Stomach (tissue), 4 donors: ENCODE measurements at regions not wholly inside any gene's neighbourhood (a gene's known extent, or its start where the extent isn't known, plus 50 kb on each side); places are given as distances from the start of the nearest gene placed in this dataset.
"Not testable (repeated sequence)": the region's sequence is repeated elsewhere in the genome, so short reads cannot be mapped to it uniquely, and the experiment has no call there.

ENCODE experiments used
- CTCF ChIP-seq, 7 experiments: fragments of 450-650 bp in 4 of 7; fragments of 200-600 bp in 3 of 7; sonication (generic) in 3 of 7; IDR thresholded peaks; one replicate each; pipeline ENCODE4 v1.5.1; 2016 to 2019; ENCODE audit warnings: antibody characterized with exemption in 7 of 7, control low read depth in 2 of 7, mild to moderate bottlenecking in 1 of 7
- EP300 ChIP-seq: sonication (generic); formaldehyde crosslinking; IDR thresholded peaks from one replicate; pipeline ENCODE4 v1.6.1; 2017; ENCODE audit warnings: antibody characterized with exemption
- POLR2AphosphoS5 ChIP-seq, 3 donors: sonication (generic); formaldehyde crosslinking; IDR thresholded peaks; one replicate each; pipeline ENCODE4 v1.6.1; 2016; ENCODE audit warnings: antibody characterized with exemption in 3 of 3

GRCh38 chr7:65144119-65144518, 137.6 kb upstream of the ERV3-1 start:
- not testable (repeated sequence) for TF ChIP-seq CTCF (IDR thresholded peaks at IDR 0.05); POLR2AphosphoS5 (IDR thresholded peaks at IDR 0.05); EP300
